PC-3 (cell line): ENCODE measurements at regions not wholly inside any gene's neighbourhood (a gene's known extent, or its start where the extent isn't known, plus 50 kb on each side); places are given as distances from the start of the nearest gene placed in this dataset.

ENCODE experiments used
- ATAC-seq: fragments of 200-7000 bp; cut with Tn5 transposase; 2 replicates; pipeline ENCODE4 v1.9.1; 2020; ENCODE audit warnings: mild to moderate bottlenecking, moderate library complexity
- BruUV-seq: library from RNA; stranded (reverse); fragments of 400-500 nt; replicated peaks from 2 replicates; lab custom pipeline; 2021; lab: Mats Ljungman, UMichigan
- CTCF ChIA-PET: fragments of 300-600 bp; sonication (Branson Sonifier 250); formaldehyde crosslinking; loops from one replicate; lab custom pipeline; 2022; ENCODE audit warnings: antibody characterized with exemption; lab: Charles Lee
- POLR2A ChIA-PET: fragments of 300-600 bp; sonication (Branson Sonifier 250); formaldehyde crosslinking; loops from one replicate; lab custom pipeline; 2022; ENCODE audit warnings: antibody characterized with exemption; ENCODE audit not compliant: unreplicated experiment; lab: Charles Lee
- DNase-seq: peaks from one replicate; pipeline ENCODE4 v3.0.0-alpha.2; 2015
- H2AFZ ChIP-seq: fragments of 300-600 bp; sonication (generic); 2 replicates; pipeline ENCODE4 v1.6.0; 2016; ENCODE audit warnings: antibody characterized with exemption, low read length
- H3F3A ChIP-seq: fragments of 300-600 bp; sonication (generic); one replicate; pipeline ENCODE4 v1.6.0; 2017; ENCODE audit warnings: antibody characterized with exemption, low read length, control low read depth, mild to moderate bottlenecking; ENCODE audit not compliant: unreplicated experiment
- H3K27ac ChIP-seq: fragments of 300-600 bp; sonication (generic); 2 replicates; pipeline ENCODE4 v1.5.1; 2016; ENCODE audit warnings: mild to moderate bottlenecking, low read length
- H3K27me3 ChIP-seq: fragments of 300-600 bp; sonication (generic); 2 replicates; pipeline ENCODE4 v1.6.1; 2016; ENCODE audit warnings: low read length, mixed read lengths
- H3K36me3 ChIP-seq: fragments of 300-600 bp; sonication (generic); 2 replicates; pipeline ENCODE4 v1.6.1; 2016; ENCODE audit warnings: low read depth, mixed run types, low read length, mixed read lengths
- H3K4me1 ChIP-seq: fragments of 300-600 bp; sonication (generic); 2 replicates; pipeline ENCODE4 v1.5.1; 2016; ENCODE audit warnings: low read length; ENCODE audit not compliant: insufficient read depth
- H3K4me2 ChIP-seq: fragments of 300-600 bp; sonication (generic); 2 replicates; pipeline ENCODE4 v1.6.0; 2016; ENCODE audit warnings: low read length
- H3K4me3 ChIP-seq: fragments of 300-600 bp; sonication (generic); 2 replicates; pipeline ENCODE4 v1.5.1; 2016; ENCODE audit warnings: mild to moderate bottlenecking, low read length, mixed read lengths
- H3K79me2 ChIP-seq: fragments of 300-600 bp; sonication (generic); 2 replicates; pipeline ENCODE4 v1.6.1; 2017; ENCODE audit warnings: low read length, mixed read lengths
- H3K9ac ChIP-seq: fragments of 300-600 bp; sonication (generic); 2 replicates; pipeline ENCODE4 v1.6.0; 2016; ENCODE audit warnings: mild to moderate bottlenecking, low read length
- H3K9me2 ChIP-seq: fragments of 300-600 bp; sonication (generic); replicated peaks from 2 replicates; pipeline ENCODE4 v1.6.1; 2016; ENCODE audit warnings: mixed run types, low read length, mixed read lengths
- H3K9me3 ChIP-seq: fragments of 300-600 bp; sonication (generic); 2 replicates; pipeline ENCODE4 v1.6.1; 2016; ENCODE audit warnings: low read length, mixed read lengths
- H4K20me1 ChIP-seq: fragments of 300-600 bp; sonication (generic); 2 replicates; pipeline ENCODE4 v1.6.1; 2016; ENCODE audit warnings: low read length, mixed read lengths
- CTCF ChIP-seq: fragments of 300-600 bp; sonication (generic); conservative IDR thresholded peaks from 2 replicates; pipeline ENCODE4 v1.5.1; 2017; ENCODE audit warnings: antibody characterized with exemption, low read depth, mild to moderate bottlenecking, low read length
- EZH2 ChIP-seq: fragments of 300-600 bp; sonication (generic); IDR thresholded peaks from one replicate; pipeline ENCODE4 v1.6.1; 2017; ENCODE audit warnings: antibody characterized with exemption, mild to moderate bottlenecking, low read length; ENCODE audit not compliant: unreplicated experiment
- EZH2phosphoT487 ChIP-seq: fragments of 300-600 bp; sonication (generic); IDR thresholded peaks from 2 replicates; pipeline ENCODE4 v1.6.1; 2018; ENCODE audit warnings: mild to moderate bottlenecking, antibody characterized with exemption, low read length, borderline replicate concordance
- intact Hi-C: fragments of 100-400 bp; cut with micrococcal nuclease; formaldehyde crosslinking; loops from 2 replicates; pipeline ENCODE4 v1.9.0; 2023

GRCh38 chr3:15861163-15861562 lies 63.4 kb upstream of the ANKRD28 start:
- ChIA-PET POLR2A (no interaction called here), CTCF (no interaction called here)
- intact Hi-C loops, result no loop called here
- TF ChIP-seq CTCF, result no peak
- TF ChIP-seq EZH2, result no peak
- no peak for TF ChIP-seq EZH2phosphoT487
- no peaks in the 10 kb centered on the region for H3K9me2 ChIP-seq
- H3K79me2 ChIP-seq, result peaks cover 39% of the 10 kb centered on the region
- DNase-seq (no peak), ATAC-seq (no peak)
- H3K9me3 ChIP-seq, result no peaks in the 10 kb centered on the region
- H2AFZ ChIP-seq, result peak overlapping the region; percentile 82
- peaks cover 19% of the 10 kb centered on the region for H4K20me1 ChIP-seq
- peak overlapping the region; percentile 80 for H3K4me3 ChIP-seq
- peaks cover 23% of the 10 kb centered on the region for H3K4me1 ChIP-seq
- H3K9ac ChIP-seq, result peak overlapping the region; percentile 76
- peak overlapping the region; percentile 88 for H3K4me2 ChIP-seq
- H3F3A ChIP-seq, result no peaks in the 10 kb centered on the region
- no peaks in the 10 kb centered on the region for H3K27me3 ChIP-seq
- no TSS peak for BruUV-seq
- no peaks in the 10 kb centered on the region for H3K36me3 ChIP-seq
- no peak overlapping the region for H3K27ac ChIP-seq

GRCh38 chr3:15872807-15873206 lies 75.0 kb upstream of the ANKRD28 start:
- Histone ChIP-seq H3K9me3 (no peaks in the 10 kb centered on the region), H2AFZ (no peak overlapping the region)
- intact Hi-C loops, result no loop called here

More at GRCh38 chr3:15872807-15873206, 75.0 kb upstream of the ANKRD28 start:
- Histone ChIP-seq H3K79me2 (no peaks in the 10 kb centered on the region), H3K9me2 (no peaks in the 10 kb centered on the region), H3K4me1 (peaks cover 4% of the 10 kb centered on the region; the same call in 1 of the 2 replicates), H3K27me3 (no peaks in the 10 kb centered on the region), H3F3A (no peaks in the 10 kb centered on the region), H3K36me3 (no peaks in the 10 kb centered on the region), H3K4me3 (no peak overlapping the region), H4K20me1 (no peaks in the 10 kb centered on the region), H3K9ac (no peak overlapping the region), H3K27ac (no peak overlapping the region), H3K4me2 (no peak overlapping the region)
- POLR2A ChIA-PET, result interaction anchor here (0.5 kb wide), 1 partner anchor 58 kb away, joined by 4 read pairs; no protein-coding TSS in a partner anchor
- no TSS peak for BruUV-seq
- ATAC-seq, result no peak
- TF ChIP-seq CTCF (no peak), EZH2phosphoT487 (no peak), EZH2 (no peak)
- CTCF ChIA-PET, result no interaction called here
- no peak for DNase-seq
